IMR-90 (cell line): ENCODE measurements at regions not wholly inside any gene's neighbourhood (a gene's known extent, or its start where the extent isn't known, plus 50 kb on each side); places are given as distances from the start of the nearest gene placed in this dataset.

Source experiments
- CEBPB ChIP-seq: IDR thresholded peaks from 2 replicates; pipeline ENCODE4 v1.6.1; 2012; ENCODE audit warnings: low read depth, low read length, improper control_type of control experiment
- CHD1 ChIP-seq: IDR thresholded peaks from 2 replicates; pipeline ENCODE4 v1.6.1; 2012; ENCODE audit warnings: low read depth, low read length, improper control_type of control experiment
- MAZ ChIP-seq: IDR thresholded peaks from 2 replicates; pipeline ENCODE4 v1.6.1; 2012; ENCODE audit warnings: low read depth, mild to moderate bottlenecking, low read length, improper control_type of control experiment, moderate library complexity, borderline replicate concordance
- MXI1 ChIP-seq: IDR thresholded peaks from 2 replicates; pipeline ENCODE4 v1.6.1; 2012; ENCODE audit warnings: low read depth, mild to moderate bottlenecking, low read length, moderate library complexity, borderline replicate concordance
- POLR2A ChIP-seq: IDR thresholded peaks from 2 replicates; pipeline ENCODE4 v1.6.1; 2012; ENCODE audit warnings: mild to moderate bottlenecking, low read depth, low read length
- RFX5 ChIP-seq: IDR thresholded peaks from 2 replicates; pipeline ENCODE4 v1.8.0; 2012; ENCODE audit warnings: low read depth, mild to moderate bottlenecking, low read length, moderate library complexity
- SMC3 ChIP-seq: fragments of 150-350 bp; IDR thresholded peaks from 2 replicates; pipeline ENCODE4 v1.6.1; 2016; ENCODE audit warnings: low read depth, mild to moderate bottlenecking, antibody characterized with exemption, low read length, moderate library complexity
- TF ChIP-seq, protein P1 (sequence below): fragments of 150-350 bp; IDR thresholded peaks from 2 replicates; pipeline ENCODE4 v1.6.1; 2017; ENCODE audit warnings: mild to moderate bottlenecking, antibody characterized with exemption, low read length, low read depth
- TF ChIP-seq, protein P2 (sequence below): conservative IDR thresholded peaks from 2 replicates; pipeline ENCODE4 v1.5.1; 2012; ENCODE audit warnings: mild to moderate bottlenecking, low read depth, low read length, improper control_type of control experiment

DNA sequence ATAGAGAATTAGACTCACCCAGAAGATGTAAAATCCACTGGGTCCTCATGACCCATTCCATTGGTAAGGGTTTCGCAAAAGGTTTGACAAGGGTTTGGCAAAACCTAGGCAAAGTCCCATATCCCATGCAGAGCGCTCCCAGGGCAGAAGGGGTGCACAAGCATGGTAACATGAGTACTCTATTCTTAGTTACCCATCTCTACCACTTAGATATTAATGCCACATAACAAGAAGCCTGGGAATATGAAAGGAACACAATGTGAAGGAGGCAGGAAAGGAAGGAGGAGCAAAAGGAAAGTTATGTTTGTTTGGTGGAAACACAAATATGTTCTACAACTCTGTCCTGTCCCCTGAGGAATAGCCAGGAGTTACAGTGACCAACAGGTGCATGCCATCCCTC lies 163.1 kb downstream of the FAXC start:
- TF ChIP-seq CHD1 (no peak), SMC3 (no peak), RFX5 (no peak), POLR2A (no peak), MAZ (no peak), CEBPB (no peak), MXI1 (no peak)
- TF ChIP-seq, protein P1, sequence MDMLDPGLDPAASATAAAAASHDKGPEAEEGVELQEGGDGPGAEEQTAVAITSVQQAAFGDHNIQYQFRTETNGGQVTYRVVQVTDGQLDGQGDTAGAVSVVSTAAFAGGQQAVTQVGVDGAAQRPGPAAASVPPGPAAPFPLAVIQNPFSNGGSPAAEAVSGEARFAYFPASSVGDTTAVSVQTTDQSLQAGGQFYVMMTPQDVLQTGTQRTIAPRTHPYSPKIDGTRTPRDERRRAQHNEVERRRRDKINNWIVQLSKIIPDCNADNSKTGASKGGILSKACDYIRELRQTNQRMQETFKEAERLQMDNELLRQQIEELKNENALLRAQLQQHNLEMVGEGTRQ: no peak
- TF ChIP-seq, protein P2, sequence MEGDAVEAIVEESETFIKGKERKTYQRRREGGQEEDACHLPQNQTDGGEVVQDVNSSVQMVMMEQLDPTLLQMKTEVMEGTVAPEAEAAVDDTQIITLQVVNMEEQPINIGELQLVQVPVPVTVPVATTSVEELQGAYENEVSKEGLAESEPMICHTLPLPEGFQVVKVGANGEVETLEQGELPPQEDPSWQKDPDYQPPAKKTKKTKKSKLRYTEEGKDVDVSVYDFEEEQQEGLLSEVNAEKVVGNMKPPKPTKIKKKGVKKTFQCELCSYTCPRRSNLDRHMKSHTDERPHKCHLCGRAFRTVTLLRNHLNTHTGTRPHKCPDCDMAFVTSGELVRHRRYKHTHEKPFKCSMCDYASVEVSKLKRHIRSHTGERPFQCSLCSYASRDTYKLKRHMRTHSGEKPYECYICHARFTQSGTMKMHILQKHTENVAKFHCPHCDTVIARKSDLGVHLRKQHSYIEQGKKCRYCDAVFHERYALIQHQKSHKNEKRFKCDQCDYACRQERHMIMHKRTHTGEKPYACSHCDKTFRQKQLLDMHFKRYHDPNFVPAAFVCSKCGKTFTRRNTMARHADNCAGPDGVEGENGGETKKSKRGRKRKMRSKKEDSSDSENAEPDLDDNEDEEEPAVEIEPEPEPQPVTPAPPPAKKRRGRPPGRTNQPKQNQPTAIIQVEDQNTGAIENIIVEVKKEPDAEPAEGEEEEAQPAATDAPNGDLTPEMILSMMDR: no peak
